GM12878 (cell line): ENCODE measurements at regions not wholly inside any gene's neighbourhood (a gene's known extent, or its start where the extent isn't known, plus 50 kb on each side); places are given as distances from the start of the nearest gene placed in this dataset.

Experiments
- ATAC-seq: fragments of 200-7000 bp; cut with Tn5 transposase; 3 replicates; pipeline ENCODE4 v1.9.1; 2020; ENCODE audit warnings: mild to moderate bottlenecking, moderate library complexity
- BruUV-seq: library from RNA; stranded (reverse); fragments of 400-500 nt; replicated peaks from 2 replicates; lab custom pipeline; 2021; lab: Mats Ljungman, UMichigan
- CTCF ChIA-PET: fragments of 300-600 bp; sonication (Branson Sonifier 250); formaldehyde crosslinking; extraction: SDS; loops from one replicate; lab custom pipeline; 2021; ENCODE audit warnings: inconsistent platforms; lab: Yijun Ruan, JAX
- POLR2A ChIA-PET: fragments of 350-600 bp; formaldehyde crosslinking; extraction: SDS; loops from one replicate; lab custom pipeline; 2021; ENCODE audit warnings: inconsistent platforms; lab: Charles Lee
- RAD21 ChIA-PET: fragments of 300-600 bp; sonication (Branson Sonifier 250); formaldehyde crosslinking; loops from one replicate; lab custom pipeline; 2023; ENCODE audit warnings: antibody characterized with exemption; ENCODE audit not compliant: unreplicated experiment; lab: Charles Lee
- SMC1A ChIA-PET: fragments of 300-600 bp; sonication (Branson Sonifier 250); formaldehyde crosslinking; loops from one replicate; lab custom pipeline; 2023; ENCODE audit not compliant: unreplicated experiment, uncharacterized antibody; lab: Charles Lee
- DNase-seq: peaks from one replicate; pipeline ENCODE4 v3.0.0-alpha.2; 2011; ENCODE audit warnings: low read depth, low spot score
- FAIRE-seq: peaks from 3 replicates; lab custom pipeline; 2011; peaks lifted over from hg19 to GRCh38; lab: Jason Lieb, UNC
- H2AFZ ChIP-seq: 2 replicates; pipeline ENCODE4 v1.6.0; 2011; ENCODE audit warnings: low read depth, low read length, control low read depth; ENCODE audit not compliant: control insufficient read depth
- H3K27ac ChIP-seq: 2 replicates; pipeline ENCODE4 v1.5.1; 2011; ENCODE audit warnings: control low read depth; ENCODE audit not compliant: control insufficient read depth, insufficient read depth
- H3K27me3 ChIP-seq, 2 experiments: replicated peaks in 1 of 2; 2 replicates each; pipeline versions ENCODE4 v1.6.0 to v1.6.1; 2011; ENCODE audit warnings: low read length in 1 of 2; ENCODE audit not compliant: control insufficient read depth in 2 of 2, insufficient read depth in 2 of 2
- H3K36me3 ChIP-seq, 2 experiments: 2 replicates each; pipeline ENCODE4 v1.5.1; 2011; ENCODE audit warnings: low read length in 1 of 2; ENCODE audit not compliant: control insufficient read depth in 2 of 2, insufficient read depth in 2 of 2
- H3K4me1 ChIP-seq: 2 replicates; pipeline ENCODE4 v1.6.1; 2011; ENCODE audit warnings: mild to moderate bottlenecking, low read length, moderate library complexity, mixed read lengths; ENCODE audit not compliant: control insufficient read depth, insufficient read depth
- H3K4me2 ChIP-seq: 2 replicates; pipeline ENCODE4 v1.6.0; 2011; ENCODE audit warnings: control low read depth; ENCODE audit not compliant: control insufficient read depth, insufficient read depth
- H3K4me3 ChIP-seq: fragments of 200-600 bp; sonication (generic); 2 replicates; pipeline ENCODE4 v1.5.1; 2016
- H3K79me2 ChIP-seq: 2 replicates; pipeline ENCODE4 v1.6.0; 2011; ENCODE audit warnings: low read length; ENCODE audit not compliant: control insufficient read depth, insufficient read depth
- H3K9ac ChIP-seq: 2 replicates; pipeline ENCODE4 v1.8.0; 2011; ENCODE audit warnings: low read length, control low read depth, mixed read lengths; ENCODE audit not compliant: control insufficient read depth, insufficient read depth
- H3K9me3 ChIP-seq: replicated peaks from 3 replicates; pipeline ENCODE4 v1.5.1; 2011; ENCODE audit warnings: mild to moderate bottlenecking, low read length; ENCODE audit not compliant: control insufficient read depth, insufficient read depth
- H4K20me1 ChIP-seq: 2 replicates; pipeline ENCODE4 v1.6.0; 2011; ENCODE audit not compliant: control insufficient read depth, insufficient read depth
- ATF7 ChIP-seq: fragments of 450-650 bp; IDR thresholded peaks from 2 replicates; pipeline ENCODE4 v1.6.1; 2016; ENCODE audit warnings: low read depth, mild to moderate bottlenecking
- CREB1 ChIP-seq: IDR thresholded peaks from 2 replicates; pipeline ENCODE4 v1.6.1; 2012; ENCODE audit warnings: low read depth, mild to moderate bottlenecking, inconsistent platforms
- EGR1 ChIP-seq, 2 experiments: IDR thresholded peaks; 1 replicate in 1 of 2; 2 replicates in 1 of 2; pipeline ENCODE4 v1.6.1; 2011 to 2012; ENCODE audit warnings: low read depth in 2 of 2, low read length in 2 of 2, borderline replicate concordance in 1 of 2, mild to moderate bottlenecking in 1 of 2, moderate library complexity in 1 of 2
- IKZF2 ChIP-seq, 2 experiments: fragments of 450-650 bp; IDR thresholded peaks; 2 replicates each; pipeline ENCODE4 v1.6.1; 2017; ENCODE audit warnings: mild to moderate bottlenecking in 2 of 2, moderate library complexity in 2 of 2
- MAX ChIP-seq: IDR thresholded peaks from 2 replicates; pipeline ENCODE4 v1.6.1; 2012; ENCODE audit warnings: low read depth, low read length, improper control_type of control experiment
- MEF2A ChIP-seq: IDR thresholded peaks from 2 replicates; pipeline ENCODE4 v1.6.1; 2011; ENCODE audit warnings: low read depth, mild to moderate bottlenecking, low read length, moderate library complexity; ENCODE audit not compliant: insufficient read depth
- MTA2 ChIP-seq: fragments of 450-650 bp; IDR thresholded peaks from 2 replicates; pipeline ENCODE4 v1.6.1; 2016; ENCODE audit warnings: low read depth, mild to moderate bottlenecking, moderate library complexity
- NFIC ChIP-seq: IDR thresholded peaks from 2 replicates; pipeline ENCODE4 v1.6.1; 2012; ENCODE audit warnings: low read depth, mild to moderate bottlenecking, inconsistent platforms, low read length, moderate library complexity
- NR2C2 ChIP-seq: IDR thresholded peaks from 2 replicates; pipeline ENCODE4 v1.6.1; 2011; ENCODE audit warnings: borderline replicate concordance, low read depth; ENCODE audit not compliant: control insufficient read depth, insufficient read length
- NRF1 ChIP-seq: conservative IDR thresholded peaks from 2 replicates; pipeline ENCODE4 v1.6.1; 2011; ENCODE audit warnings: mild to moderate bottlenecking, low read depth, low read length, improper control_type of control experiment
- PML ChIP-seq: IDR thresholded peaks from 2 replicates; pipeline ENCODE4 v1.6.1; 2012; ENCODE audit warnings: low read length, inconsistent platforms
- POLR2A ChIP-seq: IDR thresholded peaks from 2 replicates; pipeline ENCODE4 v1.6.1; 2011; ENCODE audit warnings: low read depth, mild to moderate bottlenecking, low read length
- RAD21 ChIP-seq: IDR thresholded peaks from 2 replicates; pipeline ENCODE4 v1.6.1; 2011; ENCODE audit warnings: mild to moderate bottlenecking, low read depth, low read length, moderate library complexity; ENCODE audit not compliant: insufficient read depth
- RAD51 ChIP-seq: fragments of 450-650 bp; IDR thresholded peaks from 2 replicates; pipeline ENCODE4 v1.6.1; 2016; ENCODE audit warnings: moderate library complexity, mild to moderate bottlenecking, inconsistent platforms
- RELA ChIP-seq: fragments of 450-650 bp; IDR thresholded peaks from 2 replicates; pipeline ENCODE4 v1.8.0; 2014; ENCODE audit warnings: borderline replicate concordance; ENCODE audit not compliant: partially characterized antibody
- SMC3 ChIP-seq: IDR thresholded peaks from 2 replicates; pipeline ENCODE4 v1.6.1; 2011; ENCODE audit warnings: low read length, improper control_type of control experiment, borderline replicate concordance
- SP1 ChIP-seq: IDR thresholded peaks from one replicate; pipeline ENCODE4 v1.6.1; 2011; ENCODE audit warnings: low read depth, low read length
- SUZ12 ChIP-seq: fragments of 200-600 bp; sonication (generic); IDR thresholded peaks from one replicate; pipeline ENCODE4 v1.6.1; 2018; ENCODE audit warnings: antibody characterized with exemption, mild to moderate bottlenecking; ENCODE audit not compliant: unreplicated experiment
- TCF12 ChIP-seq: IDR thresholded peaks from 2 replicates; pipeline ENCODE4 v1.6.1; 2011; ENCODE audit warnings: low read depth, mild to moderate bottlenecking, low read length
- TCF3 ChIP-seq: IDR thresholded peaks from 2 replicates; pipeline ENCODE4 v1.6.1; 2012; ENCODE audit warnings: low read depth, mild to moderate bottlenecking, low read length, borderline replicate concordance; ENCODE audit not compliant: insufficient read depth
- USF2 ChIP-seq: IDR thresholded peaks from 2 replicates; pipeline ENCODE4 v1.6.1; 2011; ENCODE audit warnings: low read depth, low read length, improper control_type of control experiment, borderline replicate concordance
- WGBS: methylation state at CpG from one replicate; pipeline ENCODE4 v1.1.6; 2016; ENCODE audit warnings: low lambda C conversion rate; ENCODE audit not compliant: insufficient replicate concordance, insufficient coverage; ENCODE audit errors: missing lambda C conversion rate; 5-methylcytosine and 5-hydroxymethylcytosine counted together
- in situ Hi-C: fragments of 300-500 bp; cut with MboI; formaldehyde crosslinking; loops from 9 replicates; pipeline ENCODE4 v1.14.3; 2018; ENCODE audit warnings: mixed read lengths
- intact Hi-C: fragments of 100-400 bp; cut with micrococcal nuclease; formaldehyde crosslinking; loops from one replicate; pipeline ENCODE4 v1.14.2; 2022; ENCODE audit not compliant: unreplicated experiment
- TF ChIP-seq, protein P1 (sequence below): fragments of 450-650 bp; IDR thresholded peaks from 2 replicates; pipeline ENCODE4 v1.6.1; 2018; ENCODE audit warnings: borderline replicate concordance, mild to moderate bottlenecking; ENCODE audit not compliant: partially characterized antibody

DNA sequence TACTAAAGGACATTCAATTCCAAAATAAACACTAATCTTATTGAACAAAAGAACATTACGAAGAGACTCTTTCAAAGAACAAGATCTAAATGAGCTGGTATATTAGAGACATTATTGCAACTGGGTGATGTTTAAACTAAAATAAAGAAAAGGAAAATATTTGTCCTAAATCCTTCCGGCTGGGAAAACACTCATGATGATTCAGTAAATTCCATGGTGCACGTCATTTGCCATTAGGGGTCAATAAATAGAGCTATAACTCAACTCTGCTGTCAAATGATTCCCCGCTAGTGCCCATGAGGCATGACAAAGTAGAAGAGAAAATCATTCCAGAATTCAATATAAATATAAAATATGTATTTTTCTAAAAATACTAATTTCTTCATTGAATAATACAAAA lies 565.5 kb upstream of the TUSC1 start (continued):
- TF ChIP-seq MTA2 (no peak), EGR1 (IDR thresholded peaks at IDR 0.05; ENCODE audit: borderline replicate concordance in 1 of 2, low read depth in 2 of 2, low read length in 2 of 2) (no peak), SUZ12 (no peak), RAD51 (no peak), TCF12 (no peak), TCF3 (no peak), ATF7 (no peak), RAD21 (no peak), NR2C2 (no peak)
- TF ChIP-seq, all 136 proteins: peak for 0

DNA sequence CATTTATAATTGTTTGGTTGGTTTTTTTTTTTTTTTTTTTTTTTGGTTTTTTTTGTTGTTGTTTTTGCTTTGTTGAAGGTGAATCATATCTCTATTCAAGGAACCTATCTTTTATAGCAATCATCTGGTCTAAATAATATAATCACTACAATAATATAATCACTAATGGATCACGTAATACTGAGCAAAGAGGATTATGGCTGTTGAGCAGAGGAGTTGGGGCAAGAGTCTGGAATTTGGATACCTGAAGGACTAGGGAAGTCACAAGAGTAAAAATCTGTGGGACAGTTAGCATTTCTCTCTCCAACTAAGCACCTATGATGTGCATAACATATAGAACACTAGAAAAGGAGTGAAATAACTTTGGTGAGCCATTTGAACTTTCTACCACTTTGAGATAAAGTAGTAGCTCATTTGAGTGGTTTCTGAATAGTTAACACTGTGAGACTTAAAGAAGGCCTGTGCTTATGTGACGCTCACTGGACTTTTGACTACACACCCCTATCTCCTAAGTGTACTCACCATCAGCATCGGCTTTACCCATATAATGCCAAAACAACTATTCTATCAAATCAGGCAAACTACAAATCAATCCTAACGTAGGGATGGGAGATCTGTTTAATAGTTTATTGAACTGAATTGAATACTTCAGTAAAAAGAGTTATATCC lies 564.9 kb upstream of the TUSC1 start:
- H3K27me3 ChIP-seq, result no peaks in the 10 kb centered on the region
- DNase-seq (no peak), ATAC-seq (no peak), FAIRE-seq (no peak)
- in situ Hi-C loops (no loop called here), intact Hi-C loops (no loop called here)
- WGBS, result 11% methylated on average over 4 of the region's 4 CpGs
- RAD21 ChIA-PET, result no interaction called here
- H2AFZ ChIP-seq, result no peak overlapping the region
- POLR2A ChIA-PET, result no interaction called here
- CTCF ChIA-PET, result no interaction called here
- H3K4me3 ChIP-seq, result no peak overlapping the region
- H3K4me2 ChIP-seq, result no peak overlapping the region
- H3K27ac ChIP-seq, result no peak overlapping the region
- SMC1A ChIA-PET, result interaction anchor here (0.9 kb wide), 1 partner anchor 18 kb away, joined by 3 read pairs; no protein-coding TSS in a partner anchor
- no peaks in the 10 kb centered on the region for H3K4me1 ChIP-seq
- H3K79me2 ChIP-seq, result no peaks in the 10 kb centered on the region
- no peaks in the 10 kb centered on the region for H4K20me1 ChIP-seq
- H3K9ac ChIP-seq, result no peak overlapping the region
- H3K9me3 ChIP-seq, result no peaks in the 10 kb centered on the region
- BruUV-seq, result no TSS peak
- no peaks in the 10 kb centered on the region for H3K36me3 ChIP-seq
- no peak for TF ChIP-seq PML
- TF ChIP-seq SUZ12, result no peak
- TF ChIP-seq SMC3, result no peak
- TF ChIP-seq NFIC, result no peak
- TF ChIP-seq IKZF2 (IDR thresholded peaks at IDR 0.05), result no peak
- TF ChIP-seq MAX, result no peak
- TF ChIP-seq NRF1, result no peak
- TF ChIP-seq USF2, result no peak
- TF ChIP-seq, protein P1, sequence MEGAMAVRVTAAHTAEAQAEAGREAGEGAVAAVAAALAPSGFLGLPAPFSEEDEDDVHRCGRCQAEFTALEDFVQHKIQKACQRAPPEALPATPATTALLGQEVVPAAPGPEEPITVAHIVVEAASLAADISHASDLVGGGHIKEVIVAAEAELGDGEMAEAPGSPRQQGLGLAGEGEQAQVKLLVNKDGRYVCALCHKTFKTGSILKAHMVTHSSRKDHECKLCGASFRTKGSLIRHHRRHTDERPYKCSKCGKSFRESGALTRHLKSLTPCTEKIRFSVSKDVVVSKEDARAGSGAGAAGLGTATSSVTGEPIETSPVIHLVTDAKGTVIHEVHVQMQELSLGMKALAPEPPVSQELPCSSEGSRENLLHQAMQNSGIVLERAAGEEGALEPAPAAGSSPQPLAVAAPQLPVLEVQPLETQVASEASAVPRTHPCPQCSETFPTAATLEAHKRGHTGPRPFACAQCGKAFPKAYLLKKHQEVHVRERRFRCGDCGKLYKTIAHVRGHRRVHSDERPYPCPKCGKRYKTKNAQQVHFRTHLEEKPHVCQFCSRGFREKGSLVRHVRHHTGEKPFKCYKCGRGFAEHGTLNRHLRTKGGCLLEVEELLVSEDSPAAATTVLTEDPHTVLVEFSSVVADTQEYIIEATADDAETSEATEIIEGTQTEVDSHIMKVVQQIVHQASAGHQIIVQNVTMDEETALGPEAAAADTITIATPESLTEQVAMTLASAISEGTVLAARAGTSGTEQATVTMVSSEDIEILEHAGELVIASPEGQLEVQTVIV, result no peak
- TF ChIP-seq SP1, result no peak
- no peak for TF ChIP-seq CREB1
- no peak for TF ChIP-seq RELA
- no peak for TF ChIP-seq POLR2A
- TF ChIP-seq MEF2A, result no peak
